ENCODE measurements at regions not wholly inside any gene's neighbourhood (a gene's known extent, or its start where the extent isn't known, plus 50 kb on each side); places are given as distances from the start of the nearest gene placed in this dataset.

DNA sequence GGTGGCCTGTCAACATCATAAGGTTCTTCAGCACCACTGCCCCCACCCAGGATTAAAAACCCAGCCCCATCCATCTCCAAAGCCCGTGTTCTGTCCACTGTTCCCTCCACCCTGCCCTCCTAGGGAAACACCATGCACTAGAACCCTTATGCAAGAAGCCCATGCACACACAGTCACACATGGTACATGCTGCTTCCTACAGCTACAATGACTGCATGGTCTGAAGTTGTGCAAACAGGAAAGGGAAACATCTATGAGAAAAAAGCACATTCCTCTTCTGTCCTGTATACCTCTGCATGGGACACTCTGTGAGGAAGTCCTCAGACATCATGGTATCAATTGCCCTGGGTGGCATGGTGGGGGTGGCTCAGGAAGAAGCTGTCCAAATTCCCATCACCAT lies 108.6 kb upstream of the MRPS22 start:
- DNase-seq (ENCODE audit: low read depth in 1 of 2, low spot score in 2 of 2) = no peak
- Histone ChIP-seq H3K4me1 (replicated peaks) (no peaks in the 10 kb centered on the region), H3K36me3 (no peaks in the 10 kb centered on the region), H3K9me3 (replicated peaks) (no peaks in the 10 kb centered on the region), H3K4me3 (no peak overlapping the region), H3K27ac (no peak overlapping the region), H3K27me3 (replicated peaks) (0 out of 2 replicates have a peak, but pooled peaks cover under 1% of the 10 kb centered on the region)

DNA sequence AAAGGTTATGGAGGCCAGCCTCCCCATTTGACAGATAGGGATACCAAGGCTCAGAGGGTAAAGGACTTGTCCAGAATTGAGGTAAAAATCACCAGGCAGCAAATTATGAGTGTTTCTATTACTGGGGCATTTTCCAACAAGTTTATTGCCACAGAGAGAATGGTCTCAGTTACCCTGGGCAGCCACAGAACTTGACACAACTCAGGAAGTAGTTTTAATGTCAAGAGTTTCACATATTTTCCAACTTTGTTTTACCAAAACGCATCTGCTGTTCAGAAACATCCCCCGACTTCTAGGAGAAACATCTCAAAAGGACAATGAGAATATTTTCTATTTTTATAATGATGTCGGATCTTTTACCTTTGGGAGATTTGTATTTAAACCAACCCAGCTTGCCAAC lies 107.5 kb upstream of the MRPS22 start:
- H3K4me3 ChIP-seq = no peak overlapping the region
- no peaks in the 10 kb centered on the region for H3K36me3 ChIP-seq
- H3K27ac ChIP-seq = no peak overlapping the region
- 0 out of 2 replicates have a peak, but pooled peaks cover 3% of the 10 kb centered on the region for H3K27me3 ChIP-seq (replicated peaks)
- H3K4me1 ChIP-seq (replicated peaks) = no peaks in the 10 kb centered on the region
- no peaks in the 10 kb centered on the region for H3K9me3 ChIP-seq (replicated peaks)
- no peak for DNase-seq (ENCODE audit: low read depth in 1 of 2, low spot score in 2 of 2)

- no peak overlapping the region for H3K4me3 ChIP-seq
- H3K4me1 ChIP-seq (replicated peaks) = no peaks in the 10 kb centered on the region
- H3K36me3 ChIP-seq = no peaks in the 10 kb centered on the region
- H3K9me3 ChIP-seq (replicated peaks) = no peaks in the 10 kb centered on the region
- peak in 1 of 2 experiments; percentile 5 for DNase-seq (ENCODE audit: low read depth in 1 of 2, low spot score in 2 of 2)
- H3K27ac ChIP-seq = no peak overlapping the region
- 0 out of 2 replicates have a peak, but pooled peaks cover 8% of the 10 kb centered on the region for H3K27me3 ChIP-seq (replicated peaks)
Observed at GRCh38 chr3:139238281-139239030, 105.4 kb upstream of the MRPS22 start.

- DNase-seq (ENCODE audit: low read depth in 1 of 2, low spot score in 2 of 2) = no peak
- H3K27ac ChIP-seq = no peak overlapping the region
- H3K27me3 ChIP-seq (replicated peaks) = 0 out of 2 replicates have a peak, but pooled peaks cover 8% of the 10 kb centered on the region
- no peaks in the 10 kb centered on the region for H3K9me3 ChIP-seq (replicated peaks)
- H3K4me1 ChIP-seq (replicated peaks) = no peaks in the 10 kb centered on the region
- H3K4me3 ChIP-seq = no peak overlapping the region
- H3K36me3 ChIP-seq = no peaks in the 10 kb centered on the region
Observed at GRCh38 chr3:139239550-139239949, 104.3 kb upstream of the MRPS22 start.

DNA sequence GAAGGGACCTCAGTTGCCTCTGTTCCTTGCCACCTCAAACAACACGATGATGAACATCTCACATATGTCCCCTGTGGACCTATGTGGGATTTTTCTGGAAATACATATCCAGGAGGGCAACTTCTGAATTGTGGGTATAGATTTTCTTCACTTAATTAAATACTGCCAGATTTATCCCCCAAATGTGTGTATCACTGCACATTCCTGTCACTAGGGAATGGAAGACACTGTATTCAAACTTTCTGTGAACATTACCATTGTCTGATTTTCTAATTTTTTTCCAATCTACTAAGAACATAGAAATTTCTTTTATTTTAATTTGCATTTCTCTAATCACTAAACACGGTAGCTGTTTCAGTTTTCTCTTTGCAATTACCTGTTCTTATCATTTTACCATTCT lies 102.0 kb upstream of the MRPS22 start:
- Histone ChIP-seq H3K4me1 (replicated peaks) (no peaks in the 10 kb centered on the region), H3K9me3 (replicated peaks) (no peaks in the 10 kb centered on the region), H3K36me3 (no peaks in the 10 kb centered on the region), H3K27me3 (replicated peaks) (0 out of 2 replicates have a peak, but pooled peaks cover 8% of the 10 kb centered on the region), H3K4me3 (no peak overlapping the region), H3K27ac (no peak overlapping the region)
- DNase-seq (ENCODE audit: low read depth in 1 of 2, low spot score in 2 of 2) = no peak

DNA sequence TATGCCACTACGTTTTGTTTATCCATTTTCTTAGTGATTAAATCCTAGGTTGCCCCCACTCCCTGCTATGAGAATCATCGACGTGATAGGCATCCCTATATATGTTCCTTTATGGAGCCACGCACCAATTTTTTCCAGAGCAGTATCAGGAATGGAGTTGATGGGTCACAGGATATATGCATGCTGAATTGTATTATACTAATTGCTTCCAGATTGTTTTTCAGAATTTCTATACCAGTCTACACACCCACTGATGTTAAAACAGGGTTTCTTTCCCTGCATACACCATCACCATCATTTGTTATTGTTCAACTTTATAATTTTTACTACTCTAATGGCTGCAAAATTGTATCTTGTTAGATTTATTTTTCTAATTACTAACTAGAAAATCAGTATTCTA lies 100.1 kb upstream of the MRPS22 start:
- 0 out of 2 replicates have a peak, but pooled peaks cover 8% of the 10 kb centered on the region for H3K27me3 ChIP-seq (replicated peaks)
- no peaks in the 10 kb centered on the region for H3K36me3 ChIP-seq
- no peak overlapping the region for H3K27ac ChIP-seq
- H3K9me3 ChIP-seq (replicated peaks) = no peaks in the 10 kb centered on the region
- DNase-seq (ENCODE audit: low read depth in 1 of 2, low spot score in 2 of 2) = no peak
- H3K4me1 ChIP-seq (replicated peaks) = no peaks in the 10 kb centered on the region
- H3K4me3 ChIP-seq = no peak overlapping the region

- H3K4me3 ChIP-seq = no peak overlapping the region
Observed at GRCh38 chr3:139248593-139249255, 95.1 kb upstream of the MRPS22 start.

GRCh38 chr3:139251529-139251928 lies 92.3 kb upstream of the MRPS22 start:
- H3K9me3 ChIP-seq (replicated peaks) = no peaks in the 10 kb centered on the region
- no peak overlapping the region for H3K27ac ChIP-seq
- H3K4me1 ChIP-seq (replicated peaks) = no peaks in the 10 kb centered on the region
- no peak for DNase-seq (ENCODE audit: low read depth in 1 of 2, low spot score in 2 of 2)
- H3K4me3 ChIP-seq = no peak overlapping the region
- no peaks in the 10 kb centered on the region for H3K36me3 ChIP-seq
- no peaks in the 10 kb centered on the region for H3K27me3 ChIP-seq (replicated peaks)

More at GRCh38 chr3:139248593-139249255, 95.1 kb upstream of the MRPS22 start:
- Histone ChIP-seq H3K36me3 (no peaks in the 10 kb centered on the region), H3K9me3 (replicated peaks) (no peaks in the 10 kb centered on the region), H3K4me1 (replicated peaks) (no peaks in the 10 kb centered on the region), H3K27me3 (replicated peaks) (no peaks in the 10 kb centered on the region), H3K27ac (no peak overlapping the region)
- no peak for DNase-seq (ENCODE audit: low read depth in 1 of 2, low spot score in 2 of 2)

DNA sequence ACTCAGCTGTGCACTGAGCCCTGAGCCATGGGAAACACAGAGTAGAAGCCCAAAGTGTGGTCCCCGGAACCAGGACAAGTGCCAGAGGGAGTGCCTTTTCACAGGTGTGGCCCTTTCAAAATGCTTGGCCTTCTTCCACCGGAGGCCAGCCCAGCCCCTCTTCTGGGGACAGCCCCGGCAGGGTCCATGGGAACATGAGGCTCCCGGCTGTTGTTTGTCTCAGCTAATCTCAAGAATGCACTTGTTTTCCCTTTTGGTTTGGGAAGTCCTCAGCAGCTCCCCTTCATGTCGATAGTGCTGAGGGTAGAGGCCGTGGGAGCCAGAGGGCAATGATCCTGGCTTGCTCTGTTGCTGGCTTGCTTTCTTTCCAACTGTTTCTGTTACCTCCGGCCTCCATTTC lies 91.1 kb upstream of the MRPS22 start:
- no peaks in the 10 kb centered on the region for H3K9me3 ChIP-seq (replicated peaks)
- no peak overlapping the region for H3K4me3 ChIP-seq
- no peaks in the 10 kb centered on the region for H3K36me3 ChIP-seq
- H3K4me1 ChIP-seq (replicated peaks) = no peaks in the 10 kb centered on the region
- DNase-seq (ENCODE audit: low read depth in 1 of 2, low spot score in 2 of 2) = no peak
- no peak overlapping the region for H3K27ac ChIP-seq
- no peaks in the 10 kb centered on the region for H3K27me3 ChIP-seq (replicated peaks)

DNA sequence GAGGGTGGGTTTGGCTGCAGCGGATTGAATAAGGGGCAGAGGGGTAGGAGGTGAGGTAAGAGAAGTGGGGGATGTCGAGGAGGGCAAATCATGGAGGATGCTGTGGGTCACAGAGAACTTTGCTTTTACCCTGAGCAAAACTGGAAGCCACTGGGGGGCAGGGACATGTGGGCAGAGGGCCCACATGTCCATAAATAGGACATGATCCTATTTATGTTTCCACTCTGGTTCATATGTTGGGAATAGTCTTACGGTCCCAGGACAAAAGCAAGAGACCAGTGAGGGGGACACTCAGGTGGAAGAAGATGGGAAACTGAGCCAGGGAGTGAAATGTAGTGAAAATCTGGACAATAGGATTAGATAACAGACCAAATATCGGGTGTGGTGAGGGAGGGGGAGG lies 85.5 kb upstream of the MRPS22 start:
- Histone ChIP-seq H3K4me3 (no peak overlapping the region), H3K27me3 (replicated peaks) (no peaks in the 10 kb centered on the region), H3K9me3 (replicated peaks) (no peaks in the 10 kb centered on the region), H3K27ac (no peak overlapping the region), H3K36me3 (no peaks in the 10 kb centered on the region), H3K4me1 (replicated peaks) (no peaks in the 10 kb centered on the region)
- no peak for DNase-seq (ENCODE audit: low read depth in 1 of 2, low spot score in 2 of 2)

GRCh38 chr3:139259398-139259797 lies 84.4 kb upstream of the MRPS22 start:
- no peaks in the 10 kb centered on the region for H3K36me3 ChIP-seq
- no peak for DNase-seq (ENCODE audit: low read depth in 1 of 2, low spot score in 2 of 2)
- no peaks in the 10 kb centered on the region for H3K9me3 ChIP-seq (replicated peaks)
- H3K4me1 ChIP-seq (replicated peaks) = no peaks in the 10 kb centered on the region
- no peak overlapping the region for H3K27ac ChIP-seq
- no peak overlapping the region for H3K4me3 ChIP-seq
- H3K27me3 ChIP-seq (replicated peaks) = no peaks in the 10 kb centered on the region

DNA sequence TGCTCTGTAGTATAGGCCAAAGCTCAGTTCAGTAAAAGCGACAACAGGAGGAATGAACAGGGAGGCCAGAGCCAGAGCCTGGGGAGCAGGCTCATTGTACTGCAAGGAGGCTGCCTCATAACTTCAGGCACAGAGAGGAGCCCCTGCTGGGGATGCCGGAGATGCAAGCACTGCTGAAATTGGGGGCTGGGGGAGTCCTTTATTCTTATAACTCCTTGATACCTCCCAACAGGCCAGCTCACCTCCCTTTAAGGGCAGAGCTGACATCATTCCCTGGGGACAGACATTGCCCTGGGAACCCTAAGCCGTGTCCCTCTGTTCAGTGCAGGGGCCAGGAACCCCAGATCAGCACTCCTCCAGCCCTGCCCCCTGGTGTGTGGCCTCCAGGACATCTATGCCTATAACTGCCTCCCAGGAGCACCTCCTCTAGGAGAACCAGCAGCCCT lies 83.8 kb upstream of the MRPS22 start:
- H3K4me1 ChIP-seq (replicated peaks) = no peaks in the 10 kb centered on the region
- no peaks in the 10 kb centered on the region for H3K27me3 ChIP-seq (replicated peaks)
- no peaks in the 10 kb centered on the region for H3K36me3 ChIP-seq
- DNase-seq (ENCODE audit: low read depth in 1 of 2, low spot score in 2 of 2) = no peak
- no peak overlapping the region for H3K27ac ChIP-seq
- no peaks in the 10 kb centered on the region for H3K9me3 ChIP-seq (replicated peaks)
- H3K4me3 ChIP-seq = no peak overlapping the region

DNA sequence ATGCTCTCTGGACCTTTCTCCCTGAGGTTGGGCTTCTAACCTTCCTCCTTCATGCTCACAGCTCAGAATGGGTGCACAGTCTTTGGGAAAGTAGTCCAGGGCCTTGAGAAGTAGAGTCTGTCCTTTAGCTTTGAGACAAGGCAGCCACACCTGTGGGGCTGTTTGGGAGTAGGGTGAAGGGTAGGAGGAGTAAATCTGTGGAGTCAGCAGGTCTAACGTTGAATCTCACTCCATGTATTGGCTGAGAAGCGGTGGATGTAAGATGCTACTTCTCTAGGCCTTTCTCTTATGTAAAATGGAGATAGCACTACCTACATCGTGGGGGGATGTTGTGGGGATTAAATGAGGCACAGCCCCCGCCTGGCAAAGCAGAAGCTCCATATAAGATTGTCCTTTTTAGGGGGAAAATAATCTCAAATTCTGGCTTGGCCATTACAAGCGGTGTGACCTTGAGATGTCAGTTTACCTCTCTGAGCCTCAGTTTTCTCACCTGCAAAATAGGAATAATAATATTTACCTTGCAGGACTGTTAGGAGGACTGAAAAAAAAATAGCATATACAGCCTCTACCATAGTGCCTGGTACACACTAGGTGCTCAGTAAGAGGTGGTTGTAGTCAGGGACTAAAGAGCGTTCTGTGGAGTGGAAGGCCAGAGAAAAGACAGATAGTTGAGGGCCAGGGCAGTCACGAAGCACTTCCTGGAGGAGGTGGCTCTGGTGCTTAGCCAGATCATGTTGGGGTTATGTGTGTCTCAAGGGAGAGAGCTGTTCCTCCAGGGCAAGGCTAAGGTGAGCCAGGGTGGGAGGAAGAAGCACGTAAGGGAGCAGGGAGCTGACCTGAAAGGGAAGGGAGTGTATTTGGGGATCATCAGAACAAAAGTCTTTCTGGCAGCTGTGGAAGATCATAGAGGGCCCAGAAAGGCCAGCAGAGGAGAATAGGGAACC lies 82.8 kb upstream of the MRPS22 start:
- no peaks in the 10 kb centered on the region for H3K4me1 ChIP-seq (replicated peaks)
- H3K4me3 ChIP-seq = no peak overlapping the region
- H3K27me3 ChIP-seq (replicated peaks) = no peaks in the 10 kb centered on the region
- no peaks in the 10 kb centered on the region for H3K36me3 ChIP-seq
- no peaks in the 10 kb centered on the region for H3K9me3 ChIP-seq (replicated peaks)
- no peak overlapping the region for H3K27ac ChIP-seq
- no peak for DNase-seq (ENCODE audit: low read depth in 1 of 2, low spot score in 2 of 2)

Measured in SJSA1 (cell line).